GM12891 (cell line): ENCODE measurements at regions not wholly inside any gene's neighbourhood (a gene's known extent, or its start where the extent isn't known, plus 50 kb on each side); places are given as distances from the start of the nearest gene placed in this dataset.

Experiments used
- PAX5 ChIP-seq: IDR thresholded peaks from 2 replicates; pipeline ENCODE4 v1.6.1; 2011; ENCODE audit warnings: low read length, moderate library complexity, mild to moderate bottlenecking; ENCODE audit not compliant: insufficient read depth, severe bottlenecking
- POLR2A ChIP-seq: IDR thresholded peaks from 2 replicates; pipeline ENCODE4 v1.6.1; 2011; ENCODE audit warnings: low read depth, low read length, control low read depth
- POLR2AphosphoS5 ChIP-seq: IDR thresholded peaks from 2 replicates; pipeline ENCODE4 v1.6.1; 2011; ENCODE audit warnings: low read depth, low read length, control low read depth
- POU2F2 ChIP-seq: IDR thresholded peaks from 2 replicates; pipeline ENCODE4 v1.6.1; 2011; ENCODE audit warnings: low read depth, mild to moderate bottlenecking, control low read depth, low read length, moderate library complexity
- SPI1 ChIP-seq: IDR thresholded peaks from 2 replicates; pipeline ENCODE4 v1.6.1; 2011; ENCODE audit warnings: low read depth, low read length, control low read depth
- TAF1 ChIP-seq: IDR thresholded peaks from 2 replicates; pipeline ENCODE4 v1.6.1; 2011; ENCODE audit warnings: low read depth, low read length, control low read depth

DNA sequence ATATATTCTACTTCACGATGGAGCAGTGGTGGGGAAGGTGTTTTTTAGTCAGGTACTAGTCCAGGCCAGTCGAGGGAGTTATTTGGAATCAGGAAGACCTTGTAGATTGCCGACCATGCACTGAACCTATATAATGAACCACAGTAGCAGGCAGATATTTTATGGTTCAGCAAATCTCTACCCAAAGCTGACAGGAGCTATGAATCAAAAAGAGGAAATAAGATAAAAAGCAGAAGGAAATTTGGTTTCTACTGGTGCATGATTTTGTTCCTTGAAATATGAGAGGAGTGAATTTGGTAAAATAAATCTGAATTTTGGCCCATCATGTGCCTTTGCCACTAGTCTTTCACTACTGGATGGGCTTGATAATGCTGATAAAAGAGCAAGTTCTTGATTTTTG is 924.3 kb upstream of the DIAPH2 start:
- TF ChIP-seq POLR2A (no peak), PAX5 (no peak), TAF1 (no peak), POLR2AphosphoS5 (no peak), SPI1 (no peak), POU2F2 (no peak)
